ENCODE measurements at regions not wholly inside any gene's neighbourhood (a gene's known extent, or its start where the extent isn't known, plus 50 kb on each side); places are given as distances from the start of the nearest gene placed in this dataset.

- FAIRE-seq (no peak), DNase-seq (ENCODE audit: insufficient read length, low spot score) (no peak)
- TF ChIP-seq, protein P1, sequence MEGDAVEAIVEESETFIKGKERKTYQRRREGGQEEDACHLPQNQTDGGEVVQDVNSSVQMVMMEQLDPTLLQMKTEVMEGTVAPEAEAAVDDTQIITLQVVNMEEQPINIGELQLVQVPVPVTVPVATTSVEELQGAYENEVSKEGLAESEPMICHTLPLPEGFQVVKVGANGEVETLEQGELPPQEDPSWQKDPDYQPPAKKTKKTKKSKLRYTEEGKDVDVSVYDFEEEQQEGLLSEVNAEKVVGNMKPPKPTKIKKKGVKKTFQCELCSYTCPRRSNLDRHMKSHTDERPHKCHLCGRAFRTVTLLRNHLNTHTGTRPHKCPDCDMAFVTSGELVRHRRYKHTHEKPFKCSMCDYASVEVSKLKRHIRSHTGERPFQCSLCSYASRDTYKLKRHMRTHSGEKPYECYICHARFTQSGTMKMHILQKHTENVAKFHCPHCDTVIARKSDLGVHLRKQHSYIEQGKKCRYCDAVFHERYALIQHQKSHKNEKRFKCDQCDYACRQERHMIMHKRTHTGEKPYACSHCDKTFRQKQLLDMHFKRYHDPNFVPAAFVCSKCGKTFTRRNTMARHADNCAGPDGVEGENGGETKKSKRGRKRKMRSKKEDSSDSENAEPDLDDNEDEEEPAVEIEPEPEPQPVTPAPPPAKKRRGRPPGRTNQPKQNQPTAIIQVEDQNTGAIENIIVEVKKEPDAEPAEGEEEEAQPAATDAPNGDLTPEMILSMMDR (IDR thresholded peaks at IDR 0.05; ENCODE audit: insufficient read depth, missing control alignments) = no peak
These were observed 527.1 kb downstream of the QKI start for GRCh38 chr6:163941624-163941976.

DNA sequence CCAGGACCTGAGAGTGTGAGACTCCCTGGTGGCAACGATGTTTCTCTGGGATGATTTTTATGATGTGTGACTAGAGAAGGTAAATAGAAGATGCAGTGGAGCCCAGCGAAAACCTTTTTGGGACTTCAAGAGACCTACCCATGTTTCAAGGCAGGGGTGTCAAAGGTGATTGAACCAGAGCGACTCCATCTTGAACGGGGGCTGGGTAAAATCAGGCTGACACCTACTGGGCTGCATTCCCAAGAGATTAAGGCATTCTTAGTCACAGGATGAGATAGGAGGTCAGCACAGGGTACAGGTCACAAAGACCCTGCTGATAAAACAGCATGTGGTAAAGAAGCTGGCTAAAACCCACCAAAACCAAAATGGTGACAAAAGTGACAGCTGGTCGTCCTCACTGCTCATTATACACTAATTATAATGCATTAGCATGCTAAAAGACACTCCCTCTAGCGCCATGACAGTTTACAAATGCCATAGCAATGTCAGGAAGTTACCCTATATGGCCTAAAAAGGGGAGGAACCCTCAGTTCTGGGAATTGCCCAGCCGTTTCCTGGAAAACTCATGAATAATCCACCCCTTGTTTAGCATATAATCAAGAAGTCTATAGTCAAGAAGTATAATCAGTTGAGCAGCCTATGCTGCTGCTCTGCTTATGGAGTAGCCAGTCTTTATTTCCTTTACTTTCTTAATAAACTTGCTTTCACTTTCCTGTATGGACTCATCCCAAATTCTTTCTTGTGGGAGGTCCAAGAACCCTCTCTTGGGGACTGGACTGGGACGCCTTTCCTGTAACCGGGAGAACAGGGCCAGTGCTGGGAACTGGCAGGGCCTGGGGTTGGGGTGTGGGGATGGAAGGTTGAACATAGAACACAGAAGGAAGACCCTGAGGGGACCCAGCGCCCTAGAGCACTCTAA is 526.4 kb downstream of the QKI start:
- FAIRE-seq (no peak), DNase-seq (ENCODE audit: insufficient read length, low spot score) (no peak)
- TF ChIP-seq, protein P1 (IDR thresholded peaks at IDR 0.05; ENCODE audit: insufficient read depth, missing control alignments) = no peak

DNA sequence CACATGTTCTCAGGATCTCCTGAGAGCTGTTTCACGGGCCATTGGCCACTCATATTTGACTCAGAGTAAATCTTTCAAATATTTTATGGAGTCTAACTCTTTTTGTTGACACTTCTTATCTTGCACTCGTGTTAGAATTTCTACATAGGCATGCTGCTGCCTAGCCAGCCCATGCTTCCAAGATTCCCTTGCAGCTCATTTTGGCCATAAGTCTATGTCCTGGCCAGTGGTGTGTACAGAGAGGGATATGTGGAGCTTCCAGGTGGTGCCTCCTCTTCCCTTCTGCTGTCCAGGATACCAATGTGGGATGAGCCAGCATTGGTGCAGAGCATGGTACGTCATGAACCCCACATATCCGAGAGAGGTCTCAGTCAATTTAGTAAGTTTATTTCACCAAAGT is 522.6 kb downstream of the QKI start:
- TF ChIP-seq, protein P1 (IDR thresholded peaks at IDR 0.05; ENCODE audit: insufficient read depth, missing control alignments) = no peak
- FAIRE-seq (no peak), DNase-seq (ENCODE audit: insufficient read length, low spot score) (no peak)

GRCh38 chr6:163935158-163935762 is 520.7 kb downstream of the QKI start:
- TF ChIP-seq, protein P1 (IDR thresholded peaks at IDR 0.05; ENCODE audit: insufficient read depth, missing control alignments) = no peak
- DNase-seq (ENCODE audit: insufficient read length, low spot score) = no peak
- FAIRE-seq = no peak

GRCh38 chr6:163930012-163930411 is 515.5 kb downstream of the QKI start:
- FAIRE-seq = no peak
- no peak for DNase-seq (ENCODE audit: insufficient read length, low spot score)
- TF ChIP-seq, protein P1 (IDR thresholded peaks at IDR 0.05; ENCODE audit: insufficient read depth, missing control alignments) = no peak

- TF ChIP-seq, protein P1 (IDR thresholded peaks at IDR 0.05; ENCODE audit: insufficient read depth, missing control alignments) = no peak
- FAIRE-seq (no peak), DNase-seq (ENCODE audit: insufficient read length, low spot score) (no peak)
These were observed 515.0 kb downstream of the QKI start for GRCh38 chr6:163929538-163929937.

GRCh38 chr6:163926642-163927041 is 512.1 kb downstream of the QKI start:
- FAIRE-seq (no peak), DNase-seq (ENCODE audit: insufficient read length, low spot score) (no peak)
- TF ChIP-seq, protein P1 (IDR thresholded peaks at IDR 0.05; ENCODE audit: insufficient read depth, missing control alignments) = no peak
